ENCODE measurements at regions not wholly inside any gene's neighbourhood (a gene's known extent, or its start where the extent isn't known, plus 50 kb on each side); places are given as distances from the start of the nearest gene placed in this dataset.

GRCh38 chr10:130395248-130395936 is 259.2 kb downstream of the GLRX3 start:
- ATAC-seq = no peak
- no peaks in the 10 kb centered on the region for H3K9me3 ChIP-seq (ENCODE audit: control insufficient read depth, low read length, poor library complexity, severe bottlenecking)
- Mint-ChIP-seq H3K27me3 (peaks cover 12% of the 10 kb centered on the region), H3K36me3 (ENCODE audit: low read depth) (no peaks in the 10 kb centered on the region), H3K4me1 (no peaks in the 10 kb centered on the region), H3K4me3 (no peak overlapping the region), H3K27ac (no peak overlapping the region)
- DNase-seq = no peak

GRCh38 chr10:130396044-130396443 is 259.9 kb downstream of the GLRX3 start:
- no peak overlapping the region for H3K27ac Mint-ChIP-seq
- no peaks in the 10 kb centered on the region for H3K36me3 Mint-ChIP-seq (ENCODE audit: low read depth)
- peaks cover 6% of the 10 kb centered on the region for H3K27me3 Mint-ChIP-seq
- H3K4me1 Mint-ChIP-seq = no peaks in the 10 kb centered on the region
- no peaks in the 10 kb centered on the region for H3K9me3 ChIP-seq (ENCODE audit: control insufficient read depth, low read length, poor library complexity, severe bottlenecking)
- no peak overlapping the region for H3K4me3 Mint-ChIP-seq
- DNase-seq = no peak
- ATAC-seq = no peak

GRCh38 chr10:130398090-130398994 is 262.2 kb downstream of the GLRX3 start:
- no peak for DNase-seq
- Mint-ChIP-seq H3K27me3 (no peaks in the 10 kb centered on the region), H3K4me3 (no peak overlapping the region), H3K36me3 (ENCODE audit: low read depth) (no peaks in the 10 kb centered on the region), H3K4me1 (no peaks in the 10 kb centered on the region), H3K27ac (no peak overlapping the region)
- ATAC-seq = no peak
- H3K9me3 ChIP-seq (ENCODE audit: control insufficient read depth, low read length, poor library complexity, severe bottlenecking) = no peaks in the 10 kb centered on the region

- ATAC-seq = no peak
- no peak for DNase-seq
- no peaks in the 10 kb centered on the region for H3K27me3 Mint-ChIP-seq
- H3K27ac Mint-ChIP-seq = no peak overlapping the region
- H3K4me3 Mint-ChIP-seq = no peak overlapping the region
- H3K9me3 ChIP-seq (ENCODE audit: control insufficient read depth, low read length, poor library complexity, severe bottlenecking) = no peaks in the 10 kb centered on the region
- no peaks in the 10 kb centered on the region for H3K36me3 Mint-ChIP-seq (ENCODE audit: low read depth)
- H3K4me1 Mint-ChIP-seq = no peaks in the 10 kb centered on the region
These were observed 263.3 kb downstream of the GLRX3 start for GRCh38 chr10:130399425-130399950.

- no peaks in the 10 kb centered on the region for H3K36me3 Mint-ChIP-seq (ENCODE audit: low read depth)
These were observed 264.7 kb downstream of the GLRX3 start for GRCh38 chr10:130400890-130401289.

GRCh38 chr10:130401860-130402765 is 265.9 kb downstream of the GLRX3 start:
- Mint-ChIP-seq H3K27ac (no peak overlapping the region), H3K4me3 (no peak overlapping the region), H3K4me1 (no peaks in the 10 kb centered on the region), H3K36me3 (ENCODE audit: low read depth) (no peaks in the 10 kb centered on the region), H3K27me3 (no peaks in the 10 kb centered on the region)
- DNase-seq = no peak
- H3K9me3 ChIP-seq (ENCODE audit: control insufficient read depth, low read length, poor library complexity, severe bottlenecking) = no peaks in the 10 kb centered on the region
- no peak for ATAC-seq

More at GRCh38 chr10:130400890-130401289, 264.7 kb downstream of the GLRX3 start:
- DNase-seq (no peak), ATAC-seq (no peak)
- H3K4me1 Mint-ChIP-seq = no peaks in the 10 kb centered on the region
- no peak overlapping the region for H3K27ac Mint-ChIP-seq
- H3K27me3 Mint-ChIP-seq = no peaks in the 10 kb centered on the region
- H3K9me3 ChIP-seq (ENCODE audit: control insufficient read depth, low read length, poor library complexity, severe bottlenecking) = no peaks in the 10 kb centered on the region
- H3K4me3 Mint-ChIP-seq = no peak overlapping the region

GRCh38 chr10:130403153-130404075 is 267.2 kb downstream of the GLRX3 start:
- H3K4me3 Mint-ChIP-seq = no peak overlapping the region
- no peaks in the 10 kb centered on the region for H3K27me3 Mint-ChIP-seq
- no peak for DNase-seq
- no peaks in the 10 kb centered on the region for H3K4me1 Mint-ChIP-seq
- no peak overlapping the region for H3K27ac Mint-ChIP-seq
- no peaks in the 10 kb centered on the region for H3K9me3 ChIP-seq (ENCODE audit: control insufficient read depth, low read length, poor library complexity, severe bottlenecking)
- ATAC-seq = no peak
- no peaks in the 10 kb centered on the region for H3K36me3 Mint-ChIP-seq (ENCODE audit: low read depth)

- no peak for ATAC-seq
- H3K4me1 Mint-ChIP-seq = no peaks in the 10 kb centered on the region
These were observed 268.4 kb downstream of the GLRX3 start for GRCh38 chr10:130404476-130405055.

GRCh38 chr10:130407052-130407451 is 270.9 kb downstream of the GLRX3 start:
- Mint-ChIP-seq H3K4me1 (no peaks in the 10 kb centered on the region), H3K27ac (no peak overlapping the region), H3K27me3 (no peaks in the 10 kb centered on the region), H3K36me3 (ENCODE audit: low read depth) (no peaks in the 10 kb centered on the region), H3K4me3 (no peak overlapping the region)
- no peaks in the 10 kb centered on the region for H3K9me3 ChIP-seq (ENCODE audit: control insufficient read depth, low read length, poor library complexity, severe bottlenecking)
- DNase-seq (no peak), ATAC-seq (no peak)

More at GRCh38 chr10:130404476-130405055, 268.4 kb downstream of the GLRX3 start:
- H3K36me3 Mint-ChIP-seq (ENCODE audit: low read depth) = no peaks in the 10 kb centered on the region
- H3K27me3 Mint-ChIP-seq = no peaks in the 10 kb centered on the region
- no peak overlapping the region for H3K27ac Mint-ChIP-seq
- no peaks in the 10 kb centered on the region for H3K9me3 ChIP-seq (ENCODE audit: control insufficient read depth, low read length, poor library complexity, severe bottlenecking)
- H3K4me3 Mint-ChIP-seq = no peak overlapping the region
- no peak for DNase-seq

- no peak for DNase-seq
- Mint-ChIP-seq H3K27me3 (no peaks in the 10 kb centered on the region), H3K4me3 (no peak overlapping the region), H3K36me3 (ENCODE audit: low read depth) (no peaks in the 10 kb centered on the region), H3K4me1 (no peaks in the 10 kb centered on the region), H3K27ac (no peak overlapping the region)
- no peak for ATAC-seq
- no peaks in the 10 kb centered on the region for H3K9me3 ChIP-seq (ENCODE audit: control insufficient read depth, low read length, poor library complexity, severe bottlenecking)
These were observed 273.1 kb downstream of the GLRX3 start for GRCh38 chr10:130409331-130409730.

GRCh38 chr10:130409931-130410330 is 273.7 kb downstream of the GLRX3 start:
- no peaks in the 10 kb centered on the region for H3K9me3 ChIP-seq (ENCODE audit: control insufficient read depth, low read length, poor library complexity, severe bottlenecking)
- no peak for DNase-seq
- Mint-ChIP-seq H3K4me3 (no peak overlapping the region), H3K27me3 (no peaks in the 10 kb centered on the region), H3K36me3 (ENCODE audit: low read depth) (no peaks in the 10 kb centered on the region), H3K27ac (no peak overlapping the region), H3K4me1 (no peaks in the 10 kb centered on the region)
- ATAC-seq = no peak

All from T-helper 17 cell (primary cell).